Posterior vena cava (tissue), 2 donors: ENCODE measurements at regions not wholly inside any gene's neighbourhood (a gene's known extent, or its start where the extent isn't known, plus 50 kb on each side); places are given as distances from the start of the nearest gene placed in this dataset.
"Not testable (repeated sequence)": the region's sequence is repeated elsewhere in the genome, so short reads cannot be mapped to it uniquely, and the experiment has no call there.

Experiments
- DNase-seq: peaks from one replicate; pipeline ENCODE4 v3.0.0-alpha.2; 2020; ENCODE audit warnings: low spot score
- intact Hi-C, 2 donors: fragments of 100-400 bp; cut with DNase I; formaldehyde crosslinking; loops; one replicate each; pipeline versions ENCODE4 v1.14.1 to v1.14.2; 2022 to 2023
- donor health status: DM: yes; HTN: yes; CAD: no.
- donor health status: DM: yes; HTN: yes; CAD: no.

- intact Hi-C loops: no loop called here
- no peak for DNase-seq
Observed at GRCh38 chr18:29726646-29727045, 1315.9 kb downstream of the DSC3 start.

GRCh38 chr18:29723486-29723885 is 1319.1 kb downstream of the DSC3 start:
- DNase-seq: peak; percentile 69
- intact Hi-C loops: not testable (repeated sequence)

- DNase-seq: peak; percentile 25
- intact Hi-C loops: not testable (repeated sequence)
Observed at GRCh38 chr18:29715960-29716359, 1326.6 kb downstream of the DSC3 start.

DNA sequence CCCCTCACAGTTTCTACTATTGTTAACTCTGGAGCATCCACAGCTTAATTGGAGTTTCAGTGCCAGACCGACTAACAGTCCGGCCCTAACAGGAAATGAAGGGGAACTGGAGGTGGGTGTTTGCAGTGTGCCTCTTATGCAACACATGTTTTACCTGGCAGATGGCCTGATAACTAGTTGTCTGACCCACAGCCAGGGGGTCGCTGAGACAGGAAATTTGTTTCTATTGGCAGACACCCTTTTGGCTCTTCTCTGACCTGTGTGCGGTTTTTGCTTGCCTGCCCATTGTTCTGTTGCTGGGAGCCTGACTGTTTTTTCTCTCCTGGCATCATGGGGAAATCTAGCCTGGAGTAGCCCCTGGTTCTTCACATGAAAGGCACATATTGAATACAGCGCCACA is 1329.8 kb downstream of the DSC3 start:
- DNase-seq: peak; percentile 58
- intact Hi-C loops: no loop called here

- intact Hi-C loops: no loop called here
- DNase-seq: peak; percentile 63
Observed at GRCh38 chr18:29711932-29712331, 1330.6 kb downstream of the DSC3 start.

DNA sequence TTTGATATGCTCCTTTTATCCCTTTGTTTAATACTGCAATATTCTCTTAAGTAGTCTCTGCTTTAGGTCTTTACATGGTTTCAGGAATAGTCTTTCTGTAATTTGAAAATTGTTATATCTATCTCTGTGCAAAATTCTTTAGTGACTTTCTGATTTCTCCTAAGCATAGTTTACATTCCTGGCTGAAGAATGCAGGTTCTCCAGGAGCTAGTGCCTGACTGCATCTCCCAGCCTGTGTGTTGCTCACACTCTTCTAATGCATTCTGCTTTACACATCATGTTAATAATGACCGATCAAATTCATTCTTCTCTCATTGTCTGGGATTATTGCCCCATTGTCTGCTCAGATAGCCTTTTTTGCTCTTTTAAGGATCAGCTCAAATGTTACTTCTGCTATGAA is 1349.2 kb downstream of the DSC3 start:
- intact Hi-C loops: no loop called here

DNA sequence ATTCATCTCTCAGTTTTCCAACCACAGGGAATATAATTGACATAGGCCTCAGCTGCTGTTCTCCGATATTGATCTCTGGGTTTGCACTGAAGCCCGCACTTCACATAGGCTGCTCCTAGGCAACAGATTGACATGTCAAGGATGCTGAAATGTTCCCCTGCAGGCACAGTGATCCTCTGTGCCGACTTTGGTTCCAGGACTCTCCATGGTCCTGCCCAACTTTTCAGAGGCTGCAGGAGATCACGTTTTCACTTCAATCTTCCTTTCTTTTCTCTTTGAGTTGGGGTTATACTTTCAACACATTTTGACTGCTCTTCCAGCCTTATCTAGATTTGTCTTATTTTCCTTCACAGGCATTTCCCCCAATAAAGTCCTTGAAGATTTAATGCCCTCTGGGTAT is 1361.0 kb downstream of the DSC3 start:
- DNase-seq: no peak
- intact Hi-C loops: loop anchor here in 1 of 2 donors (2.0 kb wide), 1 partner anchor 27 kb away; no protein-coding TSS in a partner anchor

More for the DNA sequence above, 1349.2 kb downstream of the DSC3 start:
- no peak for DNase-seq

DNA sequence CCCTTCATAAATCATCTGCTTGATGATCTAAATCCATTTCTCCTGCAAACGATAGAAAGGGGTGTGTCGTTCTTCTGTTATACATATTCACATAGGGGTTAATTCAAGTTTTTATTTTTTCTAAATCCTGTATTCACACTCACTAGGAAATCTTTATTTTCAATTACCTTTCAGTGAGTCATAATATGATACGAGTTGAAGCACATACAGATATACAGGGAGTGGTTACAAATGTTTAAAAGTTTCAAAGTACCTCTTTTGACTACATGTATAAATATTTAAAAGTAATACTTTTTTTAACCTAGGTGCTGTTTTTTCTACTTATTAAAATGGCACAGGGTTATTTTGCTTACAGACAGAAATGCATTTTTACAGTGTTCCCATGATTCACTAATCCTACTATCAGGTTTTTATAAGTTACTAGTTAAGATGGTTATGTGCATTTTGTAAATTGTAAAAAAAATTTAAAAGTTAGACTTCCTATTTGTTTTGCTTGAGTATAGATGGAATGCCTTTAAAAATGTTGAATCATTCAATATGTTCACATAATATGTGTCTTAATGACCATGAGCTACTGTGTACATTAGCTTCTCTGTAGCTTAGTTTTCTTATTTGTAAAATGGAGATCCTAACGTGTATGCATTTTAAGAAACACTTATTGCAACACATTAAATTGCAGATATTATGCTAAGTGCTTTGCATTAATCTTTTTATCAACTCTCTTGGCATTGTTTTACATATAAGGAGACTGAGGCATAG is 1378.1 kb downstream of the DSC3 start:
- DNase-seq: no peak
- intact Hi-C loops: no loop called here

DNA sequence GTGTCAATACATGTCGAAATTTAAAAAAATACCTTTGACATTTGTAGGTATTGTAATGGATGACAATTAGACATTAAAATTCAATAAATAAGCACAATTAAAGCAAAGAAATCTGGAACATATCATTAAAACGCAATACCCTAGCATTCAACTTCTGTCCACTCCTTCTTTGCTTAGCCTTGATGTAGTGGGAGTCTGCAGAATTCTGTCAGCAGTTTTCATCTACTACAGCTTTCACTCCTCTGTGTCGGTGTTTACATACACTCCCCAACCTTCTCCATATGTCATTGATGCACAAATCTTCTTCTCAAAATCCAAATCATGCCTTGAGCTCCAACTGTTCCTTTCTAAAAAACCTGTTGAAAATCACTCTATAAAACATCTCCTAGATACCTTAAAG is 1380.6 kb downstream of the DSC3 start:
- intact Hi-C loops: no loop called here
- DNase-seq: no peak

DNA sequence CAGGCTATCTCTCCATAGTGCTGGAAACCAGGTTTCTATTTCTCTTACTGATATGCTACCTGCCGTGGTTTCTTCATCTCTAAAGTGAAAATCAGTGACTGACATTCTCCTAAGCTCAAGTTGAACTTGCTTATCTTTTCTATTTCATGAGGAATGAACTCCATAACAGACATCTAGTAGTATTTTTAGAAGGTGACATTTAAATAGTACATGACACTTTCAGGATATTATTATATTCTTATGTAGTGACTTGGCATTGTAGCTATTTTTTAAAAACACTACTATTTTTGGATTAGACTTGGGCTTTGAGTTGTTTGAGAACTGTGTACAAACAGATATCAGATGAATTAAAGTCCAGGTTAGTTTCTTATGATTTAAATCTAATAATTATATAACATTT is 1381.8 kb downstream of the DSC3 start:
- no peak for DNase-seq
- intact Hi-C loops: no loop called here

- intact Hi-C loops: loop anchor here in 1 of 2 donors (2.0 kb wide), 1 partner anchor 27 kb away; no protein-coding TSS in a partner anchor
- DNase-seq: no peak
Observed at GRCh38 chr18:29653671-29654215, 1388.8 kb downstream of the DSC3 start.

DNA sequence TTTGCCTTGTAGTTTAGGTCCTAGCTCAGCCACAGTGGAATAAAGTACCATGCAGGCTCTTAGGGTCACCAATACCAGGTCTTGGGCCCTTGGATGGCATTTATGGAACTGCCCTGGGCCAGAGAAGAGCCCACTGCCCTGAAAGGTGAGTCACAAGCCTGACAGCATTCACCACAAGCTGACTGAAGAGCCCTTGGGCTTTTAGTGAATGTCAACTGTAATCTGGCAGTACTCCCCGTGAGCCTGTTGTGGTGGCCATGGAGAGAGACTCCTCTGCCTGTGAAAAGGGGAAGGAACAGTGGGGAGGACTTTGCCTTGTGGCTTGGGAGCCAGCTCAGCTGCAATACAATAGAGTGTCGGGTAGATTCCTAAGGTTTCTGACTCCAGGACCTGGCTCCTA is 1389.7 kb downstream of the DSC3 start:
- no peak for DNase-seq
- intact Hi-C loops: no loop called here

DNA sequence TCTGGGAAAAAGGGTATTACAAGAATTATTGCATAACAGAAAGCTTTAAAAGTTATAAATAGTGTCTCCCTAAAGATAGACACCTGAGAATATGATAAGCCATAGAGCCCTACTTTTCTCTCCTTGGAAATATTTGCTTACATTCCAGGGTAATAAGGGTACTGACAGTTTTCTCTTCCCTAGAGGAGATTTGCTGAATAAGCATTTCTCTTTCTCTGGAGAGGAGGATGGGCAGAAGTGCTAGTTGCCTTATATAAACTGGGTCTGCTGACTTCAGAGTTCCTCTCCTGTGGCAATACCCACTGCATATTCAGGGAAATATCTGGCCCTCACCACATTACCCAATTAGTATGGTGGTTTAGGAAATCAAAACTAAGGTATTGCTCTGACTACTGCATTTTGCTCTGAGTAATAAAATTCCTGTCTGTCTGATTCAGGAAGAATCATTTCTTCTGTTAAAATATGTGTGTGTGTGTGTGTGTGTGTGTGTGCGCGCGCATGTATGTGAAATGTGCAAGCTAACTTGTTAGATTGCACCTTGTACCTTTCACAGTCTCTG is 1391.3 kb downstream of the DSC3 start:
- no peak for DNase-seq
- intact Hi-C loops: no loop called here

DNA sequence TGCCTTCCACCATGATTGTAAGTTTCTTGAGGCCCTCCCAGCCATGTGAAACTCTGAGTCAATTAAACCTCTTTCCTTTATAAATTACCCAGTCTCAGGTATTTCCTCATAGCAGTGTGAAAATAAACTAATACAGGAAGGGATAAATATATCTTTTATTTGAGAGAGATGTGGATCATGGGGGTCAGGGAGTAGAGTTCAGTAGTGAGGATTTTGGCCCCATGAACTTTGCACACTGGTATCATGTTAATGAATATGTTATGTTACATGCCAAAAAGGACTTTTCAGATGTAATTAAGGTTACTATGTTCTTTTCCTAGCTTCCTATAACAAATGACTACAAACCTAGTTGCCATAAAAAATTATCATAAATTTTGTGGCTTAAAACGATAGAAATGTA is 1393.7 kb downstream of the DSC3 start:
- intact Hi-C loops: no loop called here
- DNase-seq: no peak

DNA sequence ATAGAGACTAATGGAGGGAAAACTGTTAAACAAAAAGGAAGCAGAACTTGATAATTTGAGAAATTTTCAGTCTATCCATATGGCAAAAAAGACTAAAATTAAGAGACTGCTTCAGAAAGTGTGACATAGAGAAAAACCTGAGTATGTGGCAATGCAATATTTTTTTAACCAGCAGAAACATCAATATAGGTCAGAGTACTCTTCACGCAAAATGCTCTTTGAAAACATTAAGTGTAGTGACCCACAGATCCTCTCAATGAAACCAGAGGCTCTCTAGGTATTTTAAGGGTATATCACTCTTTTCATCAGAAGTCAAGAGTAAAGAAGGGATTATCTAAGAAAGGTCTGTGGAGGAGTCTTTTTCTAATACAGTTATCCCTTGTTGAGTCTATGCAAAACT is 1394.8 kb downstream of the DSC3 start:
- no peak for DNase-seq
- intact Hi-C loops: no loop called here

DNA sequence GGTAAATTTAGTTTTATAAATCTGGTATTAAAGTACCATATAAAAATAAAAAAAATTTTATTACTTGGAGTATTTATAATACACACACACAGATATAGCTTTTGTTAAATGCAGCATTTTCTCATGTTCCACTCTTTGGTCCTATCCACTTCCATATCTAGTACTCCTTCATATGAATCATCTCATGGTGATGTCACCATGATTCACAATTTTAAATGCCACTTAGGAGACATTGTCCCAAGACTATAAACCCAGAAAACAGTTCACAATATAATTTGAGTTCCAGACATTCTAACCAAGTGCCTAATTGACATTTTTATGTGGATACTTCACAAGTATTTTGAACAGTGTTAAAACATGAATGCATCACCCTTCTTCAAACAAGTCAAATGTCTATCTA is 1398.3 kb downstream of the DSC3 start:
- intact Hi-C loops: no loop called here
- no peak for DNase-seq

GRCh38 chr18:29629493-29630036 is 1413.0 kb downstream of the DSC3 start:
- intact Hi-C loops: no loop called here
- DNase-seq: no peak

DNA sequence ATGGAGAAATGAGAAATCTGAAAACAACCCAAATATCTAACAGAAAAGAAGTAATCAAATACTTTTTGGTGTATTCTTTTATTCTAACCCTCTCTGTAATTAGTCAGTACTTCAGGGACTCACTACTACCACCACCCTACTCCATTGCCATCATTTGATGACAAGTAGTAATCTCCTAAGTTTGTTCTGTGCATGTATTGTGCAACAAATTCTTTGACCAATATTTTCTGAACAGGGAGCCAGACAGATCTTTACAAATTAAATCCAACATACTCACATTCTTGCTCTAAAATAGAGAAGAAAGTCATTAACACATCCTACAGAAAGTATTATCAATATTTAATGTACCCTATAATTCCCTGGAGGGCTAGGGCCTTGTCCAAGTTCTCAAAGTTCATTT is 1416.4 kb downstream of the DSC3 start:
- intact Hi-C loops: no loop called here
- no peak for DNase-seq

DNA sequence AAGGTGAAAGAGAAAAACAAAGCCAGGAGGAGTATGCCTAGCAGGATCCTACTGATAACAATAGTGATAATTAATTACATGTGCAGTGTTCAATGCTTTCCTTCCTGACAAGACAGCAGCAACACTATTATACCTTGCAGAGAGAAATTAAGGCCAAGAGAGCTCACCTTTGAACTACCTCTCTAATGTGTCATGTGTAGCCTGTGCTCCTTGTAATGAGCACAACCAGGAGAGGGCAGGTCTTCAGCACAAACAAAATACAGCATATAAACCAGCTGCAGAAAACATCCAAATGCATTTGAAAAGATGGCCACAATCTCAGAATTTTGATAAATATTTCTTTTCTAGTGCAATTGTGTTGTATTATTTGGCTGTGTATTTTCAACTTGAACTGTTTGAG is 1425.7 kb downstream of the DSC3 start:
- intact Hi-C loops: no loop called here
- DNase-seq: no peak

- intact Hi-C loops: no loop called here
- no peak for DNase-seq
Observed at GRCh38 chr18:29608982-29609381, 1432.1 kb upstream of the CDH2 start.

DNA sequence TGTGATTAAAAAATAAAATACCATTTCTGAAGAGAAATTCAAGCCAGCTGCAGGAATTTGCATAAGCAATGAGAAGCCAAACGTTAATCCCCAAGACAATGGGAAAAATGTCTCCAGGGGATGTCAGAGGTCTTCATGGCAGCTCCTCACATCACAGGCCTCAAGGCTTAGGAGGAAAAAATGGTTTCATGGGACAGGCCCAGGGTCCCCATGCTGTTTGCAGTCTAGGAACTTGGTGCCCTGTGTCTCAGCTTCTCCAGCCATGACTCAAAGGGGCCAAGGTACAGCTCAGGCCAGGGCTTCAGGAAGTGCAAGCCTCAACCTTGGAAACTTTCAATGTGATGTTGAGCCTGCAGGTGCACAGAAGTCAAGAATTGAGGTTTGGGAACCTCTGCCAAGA is 1428.4 kb upstream of the CDH2 start:
- DNase-seq: no peak

More for the DNA sequence above, 1428.4 kb upstream of the CDH2 start:
- intact Hi-C loops: no loop called here
